Heart right ventricle (tissue), 16 donors: ENCODE measurements at regions not wholly inside any gene's neighbourhood (a gene's known extent, or its start where the extent isn't known, plus 50 kb on each side); places are given as distances from the start of the nearest gene placed in this dataset.

ENCODE experiments used
- ATAC-seq, 8 donors: fragments of 200-7000 bp; cut with Tn5 transposase; one replicate each; pipeline ENCODE4 v1.9.1; 2020; ENCODE audit warnings: mild to moderate bottlenecking in 8 of 8, moderate library complexity in 8 of 8, moderate number of reproducible peaks in 1 of 8
- DNase-seq, 2 donors: peaks; one replicate each; pipeline ENCODE4 v3.0.0-alpha.2; 2020
- H3K27ac ChIP-seq, 10 donors: fragments of 200-600 bp; sonication (generic) in 2 of 10; one replicate each; pipeline versions ENCODE4 v1.5.0 to v1.8.0; 2020 to 2022; ENCODE audit warnings: mild to moderate bottlenecking in 3 of 10
- H3K27me3 ChIP-seq, 7 donors: fragments of 200-600 bp; one replicate each; pipeline ENCODE4 v1.8.0; 2021 to 2022; ENCODE audit warnings: mild to moderate bottlenecking in 2 of 7
- H3K36me3 ChIP-seq, 9 donors: fragments of 200-600 bp; sonication (generic) in 1 of 9; one replicate each; pipeline versions ENCODE4 v1.5.0 to v1.8.0; 2020 to 2022; ENCODE audit warnings: mild to moderate bottlenecking in 2 of 9
- H3K4me1 ChIP-seq, 9 donors: fragments of 200-600 bp; sonication (generic) in 1 of 9; one replicate each; pipeline versions ENCODE4 v1.5.0 to v1.8.0; 2020 to 2022; ENCODE audit warnings: mild to moderate bottlenecking in 4 of 9
- H3K4me3 ChIP-seq, 10 donors: fragments of 200-600 bp; sonication (generic) in 2 of 10; one replicate each; pipeline versions ENCODE4 v1.5.0 to v1.8.0; 2020 to 2022; ENCODE audit warnings: mild to moderate bottlenecking in 7 of 10, moderate library complexity in 2 of 10
- H3K9me3 ChIP-seq, 11 donors: fragments of 200-600 bp in 10 of 11; sonication (generic) in 2 of 11; one replicate each; pipeline versions ENCODE4 v1.5.0 to v1.8.0; 2013 to 2022; ENCODE audit warnings: mild to moderate bottlenecking in 2 of 11, control low read depth in 1 of 11, moderate library complexity in 1 of 11
- WGBS, 2 donors: extraction: QIAGEN DNeasy Blood & Tissue Kit; methylation state at CpG; one replicate each; pipeline ENCODE4 v1.1.7; 2013; ENCODE audit warnings: inconsistent platforms in 1 of 2; 5-methylcytosine and 5-hydroxymethylcytosine counted together
- intact Hi-C, 10 donors: fragments of 100-400 bp; cut with DNase I; formaldehyde crosslinking; loops; one replicate each; pipeline versions ENCODE4 v1.11.1 to v1.14.2; 2022
- TF ChIP-seq, protein P1 (sequence below), 9 donors: fragments of 200-600 bp; sonication (generic) in 2 of 9; IDR thresholded peaks; one replicate each; pipeline versions ENCODE4 v1.5.0 to v1.8.0; 2021 to 2022; ENCODE audit warnings: antibody characterized with exemption in 9 of 9, mild to moderate bottlenecking in 5 of 9, moderate library complexity in 1 of 9
- donor health status: Arrhythmogenic right ventricular cardiomyopathy.
- donor health status: ischemic (EF 13 %, LVEDD 7.1; RV severe dilation, severe dysfunction).
- donor health status: healthy with polysubstance abuse.
- donor health status: DM: no; HTN: yes; CAD: no.
- donor health status: DM: no; HTN: no; CAD: no.
- donor health status: ischemic (EF 25% LVEDD 6.9; RV normal size, moderate dysfunction).
- donor health status: ischemic (EF 25% LVEDD 5.7; RV mildly dilated, moderate dysfunction).
- donor health status: healthy.
- donor health status: DM: yes; HTN: yes; CAD: no.
- donor health status: Ischemic cardiomyopathy.
- donor health status: ischemic (EF 35%, LVEDD 5.7; RV mildly dilated, moderate dysfunction).
- donor health status: nonischemic (EF 11% LVEDD 7.7; RV severe dilation, severe dysfunction).
- donor health status: DM: yes; HTN: yes; CAD: no.
- donor health status: PGD.
- donor health status: ischemic (EF 29% LVEDD 5.4; RV normal size, mild dysfunction).
- donor health status: nonischemic (EF 23%, LVEDD 6.1; RV moderate dilation, normal function).

GRCh38 chr7:142408794-142409193, 150.9 kb upstream of the PRSS58 start:
- Histone ChIP-seq H3K4me1 (peaks cover 0 to 5% (median 0%) of the 10 kb centered on the region in 9 donors), H3K9me3 (no peaks in the 10 kb centered on the region), H3K4me3 (peak overlapping the region in 3 of 10 donors; percentile 35 to 41 (median 37)), H3K27me3 (peaks cover 0 to 7% (median 0%) of the 10 kb centered on the region in 7 donors), H3K36me3 (no peaks in the 10 kb centered on the region), H3K27ac (peak overlapping the region in 3 of 10 donors; percentile 25 to 40 (median 36))
- DNase-seq, result no peak
- no peak for ATAC-seq
- intact Hi-C loops, result no loop called here
- TF ChIP-seq, protein P1, sequence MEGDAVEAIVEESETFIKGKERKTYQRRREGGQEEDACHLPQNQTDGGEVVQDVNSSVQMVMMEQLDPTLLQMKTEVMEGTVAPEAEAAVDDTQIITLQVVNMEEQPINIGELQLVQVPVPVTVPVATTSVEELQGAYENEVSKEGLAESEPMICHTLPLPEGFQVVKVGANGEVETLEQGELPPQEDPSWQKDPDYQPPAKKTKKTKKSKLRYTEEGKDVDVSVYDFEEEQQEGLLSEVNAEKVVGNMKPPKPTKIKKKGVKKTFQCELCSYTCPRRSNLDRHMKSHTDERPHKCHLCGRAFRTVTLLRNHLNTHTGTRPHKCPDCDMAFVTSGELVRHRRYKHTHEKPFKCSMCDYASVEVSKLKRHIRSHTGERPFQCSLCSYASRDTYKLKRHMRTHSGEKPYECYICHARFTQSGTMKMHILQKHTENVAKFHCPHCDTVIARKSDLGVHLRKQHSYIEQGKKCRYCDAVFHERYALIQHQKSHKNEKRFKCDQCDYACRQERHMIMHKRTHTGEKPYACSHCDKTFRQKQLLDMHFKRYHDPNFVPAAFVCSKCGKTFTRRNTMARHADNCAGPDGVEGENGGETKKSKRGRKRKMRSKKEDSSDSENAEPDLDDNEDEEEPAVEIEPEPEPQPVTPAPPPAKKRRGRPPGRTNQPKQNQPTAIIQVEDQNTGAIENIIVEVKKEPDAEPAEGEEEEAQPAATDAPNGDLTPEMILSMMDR (IDR thresholded peaks at IDR 0.05), result no peak

- ATAC-seq (peak in 5 of 8 donors; percentile 23 to 54 (median 45)), DNase-seq (no peak)
- Histone ChIP-seq H3K27me3 (peaks cover 0 to 7% (median 0%) of the 10 kb centered on the region in 7 donors), H3K4me3 (peak overlapping the region in 8 of 10 donors; percentile 5 to 41 (median 34)), H3K9me3 (no peaks in the 10 kb centered on the region), H3K27ac (peak overlapping the region in 5 of 10 donors; percentile 20 to 40 (median 26)), H3K4me1 (peaks cover 0 to 5% (median 0%) of the 10 kb centered on the region in 9 donors), H3K36me3 (no peaks in the 10 kb centered on the region)
- TF ChIP-seq, protein P1 (IDR thresholded peaks at IDR 0.05), result no peak
- 54 to 60% methylated on average over 8 of the region's 8 CpGs for WGBS, 2 donors
- intact Hi-C loops, result no loop called here
Observed at GRCh38 chr7:142407939-142408570, 150.2 kb upstream of the PRSS58 start.

DNA sequence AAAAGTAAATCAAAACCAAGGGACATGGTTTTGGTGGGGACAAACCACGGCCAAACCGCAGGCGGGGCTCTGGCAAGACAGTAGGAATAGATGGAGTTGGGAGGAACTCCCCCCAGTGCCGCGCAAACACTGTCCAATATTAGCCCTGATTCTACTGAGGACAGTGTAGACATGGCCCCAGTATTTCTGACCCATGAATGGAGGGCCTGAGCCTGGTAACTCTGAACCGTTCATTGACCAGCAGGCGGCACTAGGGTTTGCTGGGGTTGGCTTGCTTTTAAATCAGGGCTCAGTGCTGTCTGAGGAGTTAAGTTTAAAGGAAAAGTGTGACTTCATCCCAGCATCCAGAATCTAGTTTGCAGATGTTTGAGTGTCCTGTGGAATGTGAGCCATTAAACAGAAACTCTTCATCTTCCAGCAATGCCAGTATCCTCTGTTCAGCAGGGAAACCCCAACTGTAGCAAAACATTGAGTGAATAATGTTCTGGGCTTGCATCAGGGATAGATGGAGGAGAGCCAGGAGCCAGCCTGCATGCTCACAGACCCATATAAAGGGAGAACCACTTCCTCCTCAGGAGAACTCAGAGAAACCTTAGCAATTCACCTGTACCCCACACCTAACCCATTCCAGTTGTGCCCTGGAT, 147.4 kb upstream of the PRSS58 start:
- no peak for ATAC-seq
- intact Hi-C loops, result no loop called here
- no peaks in the 10 kb centered on the region for H3K36me3 ChIP-seq
- H3K27ac ChIP-seq, result no peak overlapping the region
- no peaks in the 10 kb centered on the region for H3K9me3 ChIP-seq
- peaks cover 0 to 7% (median 0%) of the 10 kb centered on the region in 7 donors for H3K27me3 ChIP-seq
- TF ChIP-seq, protein P1 (IDR thresholded peaks at IDR 0.05), result no peak
- H3K4me1 ChIP-seq, result peaks cover 0 to 5% (median 0%) of the 10 kb centered on the region in 9 donors
- DNase-seq, result no peak
- WGBS, 2 donors, result 80 to 88% methylated on average over 7 of the region's 7 CpGs
- H3K4me3 ChIP-seq, result no peak overlapping the region

GRCh38 chr7:142401951-142402350, 144.1 kb upstream of the PRSS58 start:
- DNase-seq (no peak), ATAC-seq (no peak)
- Histone ChIP-seq H3K4me1 (no peaks in the 10 kb centered on the region), H3K27me3 (peaks cover 0 to 10% (median 0%) of the 10 kb centered on the region in 7 donors), H3K36me3 (no peaks in the 10 kb centered on the region), H3K4me3 (no peak overlapping the region), H3K27ac (no peak overlapping the region), H3K9me3 (no peaks in the 10 kb centered on the region)
- intact Hi-C loops, result no loop called here
- TF ChIP-seq, protein P1 (IDR thresholded peaks at IDR 0.05), result no peak
- 57 to 62% methylated on average over 3 of the region's 3 CpGs for WGBS, 2 donors
